Neural crest cell (in vitro differentiated cells): ENCODE measurements at regions not wholly inside any gene's neighbourhood (a gene's known extent, or its start where the extent isn't known, plus 50 kb on each side); places are given as distances from the start of the nearest gene placed in this dataset.

Source experiments
- DNase-seq: peaks from one replicate; pipeline ENCODE4 v3.0.0; 2021; ENCODE audit warnings: low read depth, mixed read lengths, low spot score
- H3K27ac Mint-ChIP-seq: one replicate; pipeline ENCODE4 v1.8.0; 2021; ENCODE audit warnings: mild to moderate bottlenecking, mixed read lengths; ENCODE audit not compliant: unreplicated experiment
- H3K27me3 Mint-ChIP-seq: 2 replicates; pipeline ENCODE4 v1.8.0; 2021; ENCODE audit warnings: low read depth, mild to moderate bottlenecking, mixed read lengths
- H3K36me3 Mint-ChIP-seq: 2 replicates; pipeline ENCODE4 v1.8.0; 2021; ENCODE audit warnings: low read depth, mild to moderate bottlenecking, mixed read lengths
- H3K4me1 Mint-ChIP-seq: 2 replicates; pipeline ENCODE4 v1.8.0; 2021; ENCODE audit warnings: mixed read lengths
- H3K4me3 Mint-ChIP-seq: one replicate; pipeline ENCODE4 v1.8.0; 2021; ENCODE audit warnings: mild to moderate bottlenecking, mixed read lengths
- H3K9me3 Mint-ChIP-seq: 2 replicates; pipeline ENCODE4 v1.8.0; 2021; ENCODE audit warnings: mixed read lengths
- TF ChIP-seq, protein P1 (sequence below): fragments of 200-600 bp; sonication (generic); conservative IDR thresholded peaks from 2 replicates; pipeline ENCODE4 v1.5.0; 2021; ENCODE audit warnings: antibody characterized with exemption, mild to moderate bottlenecking

- no peak overlapping the region for H3K4me3 Mint-ChIP-seq
These were observed 177.4 kb downstream of the TFAP2A start for GRCh38 chr6:10237298-10238038.

DNA sequence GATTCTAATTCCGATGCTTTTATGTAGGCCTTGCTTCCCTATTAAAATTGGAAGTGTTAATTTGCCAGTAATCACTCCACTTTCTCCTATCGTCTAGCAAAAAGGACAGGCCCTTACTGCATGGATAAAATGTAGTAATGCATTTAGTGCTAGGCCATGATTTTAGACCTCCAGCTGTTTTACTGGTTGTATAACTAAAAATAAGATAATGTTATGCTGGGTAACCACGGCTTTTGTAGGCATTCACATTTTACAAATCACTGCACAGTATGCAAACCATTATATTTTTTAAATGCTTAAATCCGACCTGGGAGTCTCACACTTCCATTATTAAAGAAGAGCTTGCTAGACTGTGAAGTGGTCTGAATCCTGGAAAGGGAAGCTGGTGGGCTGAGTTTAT is 179.5 kb downstream of the TFAP2A start:
- no peak for DNase-seq
- H3K27ac Mint-ChIP-seq: no peak overlapping the region
- no peaks in the 10 kb centered on the region for H3K4me1 Mint-ChIP-seq
- H3K4me3 Mint-ChIP-seq: no peak overlapping the region
- TF ChIP-seq, protein P1, sequence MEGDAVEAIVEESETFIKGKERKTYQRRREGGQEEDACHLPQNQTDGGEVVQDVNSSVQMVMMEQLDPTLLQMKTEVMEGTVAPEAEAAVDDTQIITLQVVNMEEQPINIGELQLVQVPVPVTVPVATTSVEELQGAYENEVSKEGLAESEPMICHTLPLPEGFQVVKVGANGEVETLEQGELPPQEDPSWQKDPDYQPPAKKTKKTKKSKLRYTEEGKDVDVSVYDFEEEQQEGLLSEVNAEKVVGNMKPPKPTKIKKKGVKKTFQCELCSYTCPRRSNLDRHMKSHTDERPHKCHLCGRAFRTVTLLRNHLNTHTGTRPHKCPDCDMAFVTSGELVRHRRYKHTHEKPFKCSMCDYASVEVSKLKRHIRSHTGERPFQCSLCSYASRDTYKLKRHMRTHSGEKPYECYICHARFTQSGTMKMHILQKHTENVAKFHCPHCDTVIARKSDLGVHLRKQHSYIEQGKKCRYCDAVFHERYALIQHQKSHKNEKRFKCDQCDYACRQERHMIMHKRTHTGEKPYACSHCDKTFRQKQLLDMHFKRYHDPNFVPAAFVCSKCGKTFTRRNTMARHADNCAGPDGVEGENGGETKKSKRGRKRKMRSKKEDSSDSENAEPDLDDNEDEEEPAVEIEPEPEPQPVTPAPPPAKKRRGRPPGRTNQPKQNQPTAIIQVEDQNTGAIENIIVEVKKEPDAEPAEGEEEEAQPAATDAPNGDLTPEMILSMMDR: no peak
- H3K36me3 Mint-ChIP-seq: no peaks in the 10 kb centered on the region
- no peaks in the 10 kb centered on the region for H3K9me3 Mint-ChIP-seq
- H3K27me3 Mint-ChIP-seq: no peaks in the 10 kb centered on the region

More at GRCh38 chr6:10237298-10238038, 177.4 kb downstream of the TFAP2A start:
- Mint-ChIP-seq H3K9me3 (no peaks in the 10 kb centered on the region), H3K27ac (no peak overlapping the region), H3K4me1 (no peaks in the 10 kb centered on the region), H3K36me3 (no peaks in the 10 kb centered on the region), H3K27me3 (no peaks in the 10 kb centered on the region)
- TF ChIP-seq, protein P1: no peak
- DNase-seq: no peak

- peaks cover 7% of the 10 kb centered on the region for H3K36me3 Mint-ChIP-seq
- no peaks in the 10 kb centered on the region for H3K4me1 Mint-ChIP-seq
- peaks cover 18% of the 10 kb centered on the region for H3K9me3 Mint-ChIP-seq
- no peak overlapping the region for H3K4me3 Mint-ChIP-seq
- H3K27ac Mint-ChIP-seq: no peak overlapping the region
- DNase-seq: no peak
- H3K27me3 Mint-ChIP-seq: no peaks in the 10 kb centered on the region
- TF ChIP-seq, protein P1: no peak
These were observed 184.3 kb downstream of the TFAP2A start for GRCh38 chr6:10230531-10230930.

DNA sequence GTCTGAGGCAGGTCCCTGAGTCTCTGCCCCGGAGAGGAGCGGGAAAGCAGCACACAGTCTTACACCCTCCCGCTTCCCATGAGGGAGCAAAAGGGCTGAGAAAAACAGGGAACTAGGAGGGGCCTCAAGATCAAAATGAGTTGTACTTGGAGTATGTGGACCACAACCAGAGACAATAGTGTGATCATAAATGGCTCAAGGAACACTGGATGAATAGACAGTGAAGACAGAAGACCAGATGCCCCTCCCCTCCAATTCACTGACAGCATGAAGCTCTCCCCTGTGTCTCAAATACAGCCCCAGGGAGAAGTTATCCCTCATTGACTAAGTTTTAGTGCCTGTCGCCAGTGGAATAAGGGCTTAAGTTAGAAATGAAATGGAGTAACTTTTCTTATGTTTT is 191.0 kb downstream of the TFAP2A start:
- H3K36me3 Mint-ChIP-seq: peaks cover 7% of the 10 kb centered on the region
- no peak overlapping the region for H3K4me3 Mint-ChIP-seq
- no peaks in the 10 kb centered on the region for H3K27me3 Mint-ChIP-seq
- TF ChIP-seq, protein P1: no peak
- peaks cover 21% of the 10 kb centered on the region for H3K9me3 Mint-ChIP-seq
- no peak for DNase-seq
- peak overlapping the region; percentile 64 for H3K27ac Mint-ChIP-seq
- peaks cover 24% of the 10 kb centered on the region for H3K4me1 Mint-ChIP-seq

GRCh38 chr6:10221178-10221577 is 193.7 kb downstream of the TFAP2A start:
- H3K4me3 Mint-ChIP-seq: no peak overlapping the region
- TF ChIP-seq, protein P1: no peak
- no peak for DNase-seq
- H3K9me3 Mint-ChIP-seq: peaks cover 8% of the 10 kb centered on the region
- no peaks in the 10 kb centered on the region for H3K27me3 Mint-ChIP-seq
- peaks cover 39% of the 10 kb centered on the region for H3K4me1 Mint-ChIP-seq
- no peaks in the 10 kb centered on the region for H3K36me3 Mint-ChIP-seq
- no peak overlapping the region for H3K27ac Mint-ChIP-seq
